SK-MEL-5 (cell line): ENCODE measurements at regions not wholly inside any gene's neighbourhood (a gene's known extent, or its start where the extent isn't known, plus 50 kb on each side); places are given as distances from the start of the nearest gene placed in this dataset.
"Not testable (repeated sequence)": the region's sequence is repeated elsewhere in the genome, so short reads cannot be mapped to it uniquely, and the experiment has no call there.

ENCODE experiments used
- DNase-seq: peaks from one replicate; pipeline ENCODE4 v3.0.0-alpha.2; 2016; ENCODE audit warnings: low read depth, low spot score
- in situ Hi-C: cut with HindIII; loops from 2 replicates; pipeline ENCODE4 v1.10.0; 2016; ENCODE audit warnings: low sequenced_read_pairs, high pct_unique_total_duplicates, low pct_unique_long_range_greater_than_20kb

DNA sequence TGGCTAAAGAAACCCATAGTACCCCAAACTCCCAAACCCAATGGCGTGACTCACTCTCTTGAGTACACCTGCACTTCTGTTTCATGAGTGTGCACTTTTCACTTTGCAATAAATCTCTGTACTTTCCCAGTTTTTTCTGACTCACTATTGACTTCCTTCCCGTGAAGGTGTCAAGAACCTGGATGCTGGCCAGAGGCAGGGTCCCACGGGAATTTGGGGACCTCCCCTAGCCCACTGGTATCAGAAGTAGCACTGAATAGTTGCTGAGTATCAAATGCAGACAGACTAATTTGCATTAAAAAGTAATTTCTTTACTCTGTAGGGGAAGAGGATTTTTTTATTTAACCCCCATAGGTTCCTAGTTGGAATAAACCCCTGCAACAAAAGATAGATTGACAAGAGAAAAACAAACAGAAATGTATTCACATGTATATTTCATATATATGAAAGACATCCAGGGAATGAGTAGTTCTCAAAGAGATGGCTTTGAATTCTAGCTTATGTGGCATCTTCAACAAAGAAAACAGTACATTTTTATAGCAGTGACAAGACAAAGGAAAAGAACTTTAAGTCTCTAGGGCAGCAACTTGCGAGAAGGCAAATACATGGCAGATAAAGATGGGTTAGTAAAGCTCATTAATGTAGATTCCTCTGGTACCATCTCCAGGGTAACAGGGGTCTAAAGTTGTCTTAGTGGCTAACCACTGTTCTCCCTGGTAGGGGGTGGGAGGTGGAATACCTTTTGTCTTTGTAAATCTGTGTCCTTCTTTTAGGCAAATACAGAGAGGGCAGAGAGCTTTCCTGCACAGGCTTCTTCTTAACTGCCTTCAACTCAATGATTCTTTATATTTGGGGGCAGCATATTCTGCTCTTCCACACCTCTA, 385.5 kb upstream of the PDZRN3 start:
- in situ Hi-C loops = no loop called here
- DNase-seq = no peak

DNA sequence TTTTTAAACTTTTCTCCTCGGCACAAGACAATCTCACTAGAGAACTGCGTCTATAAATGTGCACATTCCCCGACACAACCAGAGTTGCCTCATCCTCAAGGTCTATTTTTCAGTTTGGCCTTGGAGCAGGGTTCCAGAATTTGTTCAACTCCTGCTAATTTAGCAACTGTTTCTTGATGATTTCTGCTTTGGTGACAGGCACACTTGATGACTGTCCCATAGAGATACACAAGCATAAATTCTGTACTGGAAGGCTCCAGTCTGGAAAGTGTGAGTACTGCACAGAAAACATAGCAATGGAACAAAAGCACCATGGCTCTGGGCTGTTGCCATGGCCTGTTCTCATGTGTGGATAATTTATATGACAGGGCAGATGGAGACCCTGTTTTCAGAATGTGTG, 379.6 kb upstream of the PDZRN3 start:
- no peak for DNase-seq
- in situ Hi-C loops = no loop called here

GRCh38 chr3:74003734-74004133, 379.0 kb upstream of the PDZRN3 start:
- in situ Hi-C loops = no loop called here

GRCh38 chr3:74001436-74001835, 376.7 kb upstream of the PDZRN3 start:
- DNase-seq = no peak
- in situ Hi-C loops = no loop called here

More at GRCh38 chr3:74003734-74004133, 379.0 kb upstream of the PDZRN3 start:
- no peak for DNase-seq

DNA sequence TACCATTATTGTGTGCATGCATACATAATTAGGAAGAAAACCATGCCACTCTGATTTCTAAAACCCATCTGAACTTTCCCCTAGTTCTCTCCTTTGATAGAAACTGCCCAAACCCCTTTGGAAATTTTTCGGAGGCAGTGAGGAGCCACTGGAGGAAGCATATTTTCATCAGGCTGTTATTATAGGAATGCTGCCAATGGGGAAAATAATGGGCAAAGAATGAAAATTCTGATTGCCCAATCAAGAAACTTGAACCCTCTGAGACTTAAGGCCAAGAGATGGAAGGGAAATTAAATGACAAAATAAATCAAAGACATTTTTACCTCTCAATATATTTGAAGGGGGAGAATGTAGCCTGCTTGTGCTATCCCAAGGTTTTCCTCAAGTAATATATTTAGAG, 376.0 kb upstream of the PDZRN3 start:
- in situ Hi-C loops = no loop called here
- DNase-seq = no peak

DNA sequence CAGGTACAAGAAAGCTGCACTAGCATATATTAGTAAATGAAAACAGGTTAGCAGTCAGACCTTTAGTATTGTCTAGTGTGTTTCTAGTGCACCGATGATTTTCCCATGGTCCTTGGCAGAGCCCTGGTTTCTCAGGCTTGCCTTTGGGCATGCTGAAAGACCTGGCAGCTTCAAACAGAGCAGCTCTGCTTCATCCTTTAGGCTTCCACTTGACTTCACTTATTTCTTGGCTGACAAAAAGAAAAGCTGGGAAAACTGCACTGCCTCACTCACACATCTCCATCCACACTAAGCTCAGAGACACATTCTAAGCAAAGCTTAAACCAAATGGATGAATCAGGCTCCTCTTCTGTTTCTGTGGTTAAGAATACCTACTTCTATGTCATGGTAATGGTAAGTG, 374.8 kb upstream of the PDZRN3 start:
- in situ Hi-C loops = no loop called here
- no peak for DNase-seq

DNA sequence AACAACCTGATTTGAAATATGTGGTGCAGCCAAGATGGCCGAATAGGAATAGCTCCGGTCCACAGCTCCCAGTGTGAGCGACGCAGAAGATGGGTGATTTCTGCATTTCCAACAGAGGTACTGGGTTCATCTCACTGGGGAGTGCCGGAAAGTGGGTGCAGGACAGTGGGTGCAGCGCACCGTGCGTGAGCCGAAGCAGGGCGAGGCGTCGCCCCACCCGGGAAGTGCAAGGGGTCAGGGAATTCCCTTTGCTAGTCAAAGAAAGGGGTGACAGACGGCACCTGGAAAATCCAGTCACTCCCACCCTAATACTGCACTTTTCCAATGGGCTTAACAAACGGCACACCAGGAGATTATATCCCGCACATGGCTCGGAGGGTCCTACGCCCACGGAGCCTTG, 365.9 kb upstream of the PDZRN3 start:
- DNase-seq, in situ Hi-C loops: not testable (repeated sequence)

DNA sequence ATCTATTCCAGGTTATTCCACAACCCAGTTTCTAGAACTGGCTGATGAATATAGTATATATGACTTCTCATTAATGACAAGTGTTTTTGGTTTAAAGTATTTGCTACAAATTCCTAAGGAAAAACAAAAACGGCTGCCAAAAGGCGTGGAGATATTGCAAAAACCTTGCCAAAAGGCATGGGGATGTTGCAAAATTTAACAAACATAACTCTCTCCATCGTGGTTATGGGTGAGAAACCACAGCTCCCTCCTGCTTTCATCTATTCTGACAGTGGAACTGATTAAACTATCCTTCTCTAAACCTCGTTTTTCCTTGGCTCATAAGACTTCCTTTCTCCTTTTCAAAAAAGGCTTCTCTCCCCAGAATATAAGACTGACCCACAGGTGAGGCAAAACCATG, 342.0 kb upstream of the PDZRN3 start:
- in situ Hi-C loops = no loop called here
- no peak for DNase-seq

DNA sequence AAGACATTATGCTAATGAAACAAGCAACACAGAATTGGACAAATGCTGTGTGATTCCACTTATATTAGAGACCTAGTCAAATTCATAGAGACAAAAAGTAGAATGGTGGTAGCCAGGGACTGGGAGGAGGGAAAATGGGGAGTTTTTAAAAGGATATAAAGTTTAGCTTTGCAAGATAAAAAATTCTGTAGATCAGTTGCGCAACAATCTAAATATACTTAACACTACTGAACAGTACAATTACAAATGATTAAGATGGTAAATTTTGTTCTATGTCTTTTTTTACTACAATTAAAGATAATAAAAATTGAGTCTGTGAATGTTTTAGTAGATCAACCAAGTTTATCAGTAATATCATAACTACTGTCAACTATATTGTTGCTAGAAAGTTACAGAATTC, 340.1 kb upstream of the PDZRN3 start:
- DNase-seq = no peak
- in situ Hi-C loops = no loop called here

DNA sequence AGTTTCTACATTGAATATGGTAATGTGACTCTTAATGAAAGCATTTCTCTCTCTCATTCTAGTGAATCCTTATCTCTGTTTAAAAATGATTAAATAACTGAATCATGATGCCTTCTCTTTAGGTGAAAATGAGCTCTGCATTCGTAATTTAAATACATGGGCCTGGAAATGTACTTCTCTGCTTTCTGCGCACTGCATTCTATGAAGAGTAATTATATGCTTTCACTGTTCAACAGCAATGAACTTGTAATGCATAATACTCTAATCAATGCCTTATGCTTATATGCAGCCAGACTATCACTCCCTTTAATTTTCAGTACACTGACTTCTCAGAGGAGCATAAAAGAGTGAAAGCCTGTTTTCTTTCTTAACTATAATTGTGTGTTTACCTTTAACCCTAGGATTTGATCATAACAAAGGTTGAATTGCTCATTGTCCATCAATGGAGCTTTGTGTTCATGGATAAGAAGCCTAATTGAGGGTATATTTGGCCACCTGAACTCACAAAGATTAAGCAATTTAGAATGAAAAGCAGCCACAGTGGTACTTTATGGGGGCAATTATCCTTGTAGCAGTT, 330.8 kb upstream of the PDZRN3 start:
- in situ Hi-C loops = no loop called here
- DNase-seq = no peak

DNA sequence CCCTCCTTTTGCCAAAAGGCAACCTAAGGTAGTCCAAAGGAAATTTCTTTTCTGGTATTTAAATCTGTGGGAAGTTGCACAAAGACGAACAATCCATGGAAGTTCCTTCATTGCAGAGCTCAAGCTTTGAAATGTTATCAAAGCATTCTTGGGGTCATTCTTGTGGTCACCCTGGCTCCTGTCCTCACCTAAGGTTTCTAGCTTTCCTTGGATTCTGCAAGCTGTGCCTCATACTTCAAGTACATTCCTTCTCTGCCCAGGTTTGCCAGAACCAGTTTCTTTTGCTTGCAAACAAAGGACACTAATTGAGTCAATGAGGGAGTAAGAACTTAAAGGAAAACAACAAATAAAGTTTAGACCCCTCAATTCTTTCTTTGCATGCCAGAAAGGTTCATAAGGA, 329.8 kb upstream of the PDZRN3 start:
- in situ Hi-C loops = no loop called here
- no peak for DNase-seq

DNA sequence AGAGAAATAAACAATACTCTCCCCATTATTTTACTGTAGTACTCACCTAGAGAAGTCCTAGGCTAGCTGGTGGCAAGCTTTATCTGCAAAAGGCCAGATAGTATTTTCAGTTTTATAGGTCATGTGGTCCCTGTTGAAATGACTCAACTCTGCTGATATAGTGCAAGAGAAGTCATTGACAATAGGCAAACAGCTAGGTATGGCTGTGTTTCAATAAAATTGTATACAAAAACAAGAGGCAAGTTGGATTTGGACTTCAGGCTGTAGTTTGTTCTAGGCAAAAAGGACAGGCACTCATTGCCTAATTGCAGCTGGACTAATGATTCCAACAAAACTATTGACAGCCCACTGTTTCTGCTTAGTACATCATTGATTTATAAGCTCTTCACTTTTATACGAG, 328.0 kb upstream of the PDZRN3 start:
- DNase-seq = no peak
- in situ Hi-C loops = no loop called here

GRCh38 chr3:73950865-73951558, 326.3 kb upstream of the PDZRN3 start:
- in situ Hi-C loops = no loop called here
- no peak for DNase-seq

- DNase-seq = no peak
- in situ Hi-C loops = no loop called here
Measured at GRCh38 chr3:73945541-73945940, 320.8 kb upstream of the PDZRN3 start.

DNA sequence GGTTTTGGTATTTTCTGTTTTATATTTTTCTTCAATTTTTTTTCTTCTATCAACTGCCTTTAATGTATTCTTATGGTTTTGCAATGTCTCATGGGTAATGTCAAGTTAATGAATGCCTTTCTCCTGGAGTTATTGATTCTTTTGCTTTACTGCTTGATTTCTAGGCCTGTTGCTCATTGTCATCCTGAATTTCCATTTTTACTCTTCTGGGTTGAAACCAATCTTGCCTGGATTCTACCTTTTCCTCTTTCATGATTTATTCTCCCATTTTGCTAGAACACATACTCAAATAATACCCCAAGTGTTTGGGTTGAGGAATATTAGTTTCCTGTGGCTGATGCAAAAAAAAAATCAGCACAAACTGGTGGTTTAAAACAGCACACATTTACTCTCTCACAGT, 315.2 kb upstream of the PDZRN3 start:
- no peak for DNase-seq
- in situ Hi-C loops = no loop called here

DNA sequence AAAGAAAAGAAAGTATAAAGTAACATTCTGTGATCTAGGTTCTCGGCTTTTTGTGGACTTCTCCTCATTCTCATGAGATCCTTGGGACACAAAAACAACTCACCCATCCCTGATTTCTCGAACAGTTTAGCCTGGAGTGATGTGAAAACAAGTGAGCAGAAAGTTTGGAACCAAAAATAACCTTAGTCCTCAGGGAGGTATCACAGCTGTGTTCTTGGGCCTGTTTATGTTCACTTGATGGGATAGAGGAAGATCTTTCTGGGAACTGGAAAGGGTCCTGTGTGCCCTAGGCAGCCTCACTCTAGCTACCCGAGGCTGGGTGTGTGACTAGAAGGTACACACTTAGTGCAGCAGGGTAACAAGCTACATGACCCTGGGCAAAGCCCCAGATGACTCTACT, 308.8 kb upstream of the PDZRN3 start:
- DNase-seq = no peak
- in situ Hi-C loops = no loop called here

- in situ Hi-C loops = no loop called here
- no peak for DNase-seq
Measured at GRCh38 chr3:73927203-73927570, 302.4 kb upstream of the PDZRN3 start.

- no peak for DNase-seq
- in situ Hi-C loops = no loop called here
Measured at GRCh38 chr3:73926360-73927202, 301.8 kb upstream of the PDZRN3 start.
